Retinal pigment epithelial cell (primary cell): ENCODE measurements at regions not wholly inside any gene's neighbourhood (a gene's known extent, or its start where the extent isn't known, plus 50 kb on each side); places are given as distances from the start of the nearest gene placed in this dataset.
A peak's percentile ranks its signal among the peaks of the same experiment; 100 is the strongest.

Experiments used
- DNase-seq: peaks from one replicate; pipeline ENCODE4 v3.0.0-alpha.2; 2010; ENCODE audit warnings: low read depth
- H3K4me3 ChIP-seq: 2 replicates; pipeline ENCODE4 v1.5.1; 2011; ENCODE audit warnings: mild to moderate bottlenecking, low read length, control low read depth, moderate library complexity
- TF ChIP-seq, protein P1 (sequence below): conservative IDR thresholded peaks from 2 replicates; pipeline ENCODE4 v1.5.1; 2011; ENCODE audit warnings: low read depth, low read length, control low read depth, inconsistent platforms

DNA sequence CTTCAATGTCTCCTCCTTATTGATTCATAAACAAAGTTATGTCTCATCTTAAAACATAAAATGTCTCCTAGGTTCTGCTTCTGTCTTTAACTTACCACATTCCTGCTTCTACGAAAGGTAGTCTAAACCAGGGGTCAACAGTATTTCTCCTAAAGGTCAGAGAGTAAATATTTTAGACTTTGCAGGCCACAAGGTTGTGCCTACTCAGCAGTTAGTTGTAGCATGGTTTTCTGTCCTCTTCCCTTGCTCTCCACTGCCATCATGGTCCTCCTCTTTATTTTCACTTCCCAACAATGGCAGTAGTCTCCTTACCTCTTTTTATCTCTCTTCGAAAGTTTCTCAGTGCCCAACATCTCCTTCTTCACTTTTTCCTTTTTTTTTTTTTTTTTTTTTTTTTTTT, 68.3 kb upstream of the LRP1B start:
- no peak overlapping the region for H3K4me3 ChIP-seq
- TF ChIP-seq, protein P1, sequence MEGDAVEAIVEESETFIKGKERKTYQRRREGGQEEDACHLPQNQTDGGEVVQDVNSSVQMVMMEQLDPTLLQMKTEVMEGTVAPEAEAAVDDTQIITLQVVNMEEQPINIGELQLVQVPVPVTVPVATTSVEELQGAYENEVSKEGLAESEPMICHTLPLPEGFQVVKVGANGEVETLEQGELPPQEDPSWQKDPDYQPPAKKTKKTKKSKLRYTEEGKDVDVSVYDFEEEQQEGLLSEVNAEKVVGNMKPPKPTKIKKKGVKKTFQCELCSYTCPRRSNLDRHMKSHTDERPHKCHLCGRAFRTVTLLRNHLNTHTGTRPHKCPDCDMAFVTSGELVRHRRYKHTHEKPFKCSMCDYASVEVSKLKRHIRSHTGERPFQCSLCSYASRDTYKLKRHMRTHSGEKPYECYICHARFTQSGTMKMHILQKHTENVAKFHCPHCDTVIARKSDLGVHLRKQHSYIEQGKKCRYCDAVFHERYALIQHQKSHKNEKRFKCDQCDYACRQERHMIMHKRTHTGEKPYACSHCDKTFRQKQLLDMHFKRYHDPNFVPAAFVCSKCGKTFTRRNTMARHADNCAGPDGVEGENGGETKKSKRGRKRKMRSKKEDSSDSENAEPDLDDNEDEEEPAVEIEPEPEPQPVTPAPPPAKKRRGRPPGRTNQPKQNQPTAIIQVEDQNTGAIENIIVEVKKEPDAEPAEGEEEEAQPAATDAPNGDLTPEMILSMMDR, result no peak
- no peak for DNase-seq

- TF ChIP-seq, protein P1, result no peak
- no peak for DNase-seq
- no peak overlapping the region for H3K4me3 ChIP-seq
These were observed 60.0 kb upstream of the LRP1B start for GRCh38 chr2:142190805-142191204.

DNA sequence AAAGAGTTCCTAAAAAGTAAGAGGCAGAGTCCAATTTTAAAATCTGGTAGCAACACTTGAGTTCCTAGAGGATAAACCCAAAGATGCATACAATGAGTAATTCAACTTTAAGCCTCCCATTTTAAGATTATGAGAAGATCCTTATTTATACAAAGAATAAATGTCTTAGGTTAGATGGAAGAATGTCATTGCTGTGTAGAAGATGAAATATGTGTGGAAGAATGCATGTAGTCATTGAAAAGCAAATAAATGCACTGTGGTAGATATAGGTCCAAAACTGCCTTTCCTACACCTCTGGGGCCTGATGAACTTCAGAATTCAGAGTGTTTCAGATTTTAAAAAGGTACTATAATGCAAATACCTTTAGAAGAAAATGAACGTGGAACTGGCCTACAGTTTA, 58.7 kb upstream of the LRP1B start:
- TF ChIP-seq, protein P1, result no peak
- H3K4me3 ChIP-seq, result no peak overlapping the region
- DNase-seq, result no peak

GRCh38 chr2:142188562-142188961, 57.7 kb upstream of the LRP1B start:
- no peak for DNase-seq
- TF ChIP-seq, protein P1, result no peak
- no peak overlapping the region for H3K4me3 ChIP-seq

GRCh38 chr2:142180820-142181533, 50.2 kb upstream of the LRP1B start:
- TF ChIP-seq, protein P1, result peak; percentile 79
- DNase-seq, result no peak

More at GRCh38 chr2:142180820-142181533, 50.2 kb upstream of the LRP1B start:
- H3K4me3 ChIP-seq, result no peak overlapping the region
